Activated CD4-positive, alpha-beta T cell treated with anti-CD3 and anti-CD28 coated beads, Interleukin-2, amount 10 ng/mL, durations not matched to agents 7 days and 5 days (primary cell): ENCODE measurements at regions not wholly inside any gene's neighbourhood (a gene's known extent, or its start where the extent isn't known, plus 50 kb on each side); places are given as distances from the start of the nearest gene placed in this dataset.

ENCODE experiments used
- CTCF ChIA-PET: fragments of 350-600 bp; sonication (Branson Sonifier 250); formaldehyde crosslinking; loops from one replicate; lab custom pipeline; 2021; ENCODE audit warnings: antibody characterized with exemption; lab: Charles Lee
- POLR2A ChIA-PET: fragments of 350-600 bp; sonication (Branson Sonifier 250); formaldehyde crosslinking; loops from one replicate; lab custom pipeline; 2021; ENCODE audit warnings: antibody characterized with exemption; lab: Charles Lee
- DNase-seq: peaks from one replicate; pipeline ENCODE4 v3.0.0-alpha.2; 2020
- H3K27ac Mint-ChIP-seq: one replicate; pipeline ENCODE4 v1.8.0; 2021; ENCODE audit warnings: mild to moderate bottlenecking, moderate library complexity, mixed read lengths
- H3K27me3 Mint-ChIP-seq: one replicate; pipeline ENCODE4 v1.8.0; 2021; ENCODE audit warnings: mixed read lengths
- H3K36me3 Mint-ChIP-seq: one replicate; pipeline ENCODE4 v1.8.0; 2021; ENCODE audit warnings: low read depth, mixed read lengths
- H3K4me1 Mint-ChIP-seq: one replicate; pipeline ENCODE4 v1.8.0; 2021; ENCODE audit warnings: mixed read lengths
- H3K4me3 Mint-ChIP-seq: one replicate; pipeline ENCODE4 v1.8.0; 2021; ENCODE audit warnings: mild to moderate bottlenecking, moderate library complexity, mixed read lengths
- H3K9me3 Mint-ChIP-seq: one replicate; pipeline ENCODE4 v1.8.0; 2021; ENCODE audit warnings: mixed read lengths

GRCh38 chr16:77660311-77660710 is 62.0 kb upstream of the NUDT7 start:
- no peaks in the 10 kb centered on the region for H3K27me3 Mint-ChIP-seq
- no peak for DNase-seq
- H3K9me3 Mint-ChIP-seq = no peaks in the 10 kb centered on the region
- ChIA-PET POLR2A (no interaction called here), CTCF (interaction anchor here (0.6 kb wide), 1 partner anchor 14 kb away, joined by 3 read pairs; no protein-coding TSS in a partner anchor)
- H3K4me1 Mint-ChIP-seq = no peaks in the 10 kb centered on the region
- no peak overlapping the region for H3K4me3 Mint-ChIP-seq
- H3K27ac Mint-ChIP-seq = no peak overlapping the region
- H3K36me3 Mint-ChIP-seq = no peaks in the 10 kb centered on the region

DNA sequence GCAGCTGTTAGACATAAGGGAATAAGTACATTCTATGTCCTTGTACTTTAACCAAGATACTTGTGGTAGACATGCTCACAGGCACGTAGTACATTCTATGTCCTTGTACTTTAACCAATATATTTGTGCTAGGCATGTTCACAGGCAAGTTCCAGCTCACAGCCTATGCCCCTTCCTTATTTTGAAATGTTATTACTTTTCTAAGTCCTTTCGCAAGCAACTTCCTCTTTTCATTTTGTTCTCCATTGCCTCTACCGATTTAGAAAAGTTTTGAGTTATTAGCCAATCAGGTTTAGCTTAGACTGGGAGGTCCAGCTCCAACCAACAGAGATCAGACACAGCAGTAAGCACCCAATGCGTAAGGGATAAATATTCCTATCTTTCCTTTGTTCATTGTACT is 60.1 kb upstream of the NUDT7 start:
- Mint-ChIP-seq H3K4me1 (no peaks in the 10 kb centered on the region), H3K36me3 (no peaks in the 10 kb centered on the region), H3K27me3 (no peaks in the 10 kb centered on the region), H3K9me3 (no peaks in the 10 kb centered on the region), H3K27ac (no peak overlapping the region), H3K4me3 (no peak overlapping the region)
- DNase-seq = no peak
- ChIA-PET CTCF (no interaction called here), POLR2A (no interaction called here)

- ChIA-PET POLR2A (no interaction called here), CTCF (interaction anchor here (0.6 to 0.7 kb wide), 2 partner anchors 369 to 1691 kb away, joined by 3 to 4 read pairs; no protein-coding TSS in a partner anchor)
- Mint-ChIP-seq H3K9me3 (no peaks in the 10 kb centered on the region), H3K36me3 (no peaks in the 10 kb centered on the region), H3K4me3 (no peak overlapping the region), H3K4me1 (no peaks in the 10 kb centered on the region), H3K27ac (no peak overlapping the region), H3K27me3 (no peaks in the 10 kb centered on the region)
- DNase-seq = no peak
Measured at GRCh38 chr16:77663711-77664110, 58.6 kb upstream of the NUDT7 start.

DNA sequence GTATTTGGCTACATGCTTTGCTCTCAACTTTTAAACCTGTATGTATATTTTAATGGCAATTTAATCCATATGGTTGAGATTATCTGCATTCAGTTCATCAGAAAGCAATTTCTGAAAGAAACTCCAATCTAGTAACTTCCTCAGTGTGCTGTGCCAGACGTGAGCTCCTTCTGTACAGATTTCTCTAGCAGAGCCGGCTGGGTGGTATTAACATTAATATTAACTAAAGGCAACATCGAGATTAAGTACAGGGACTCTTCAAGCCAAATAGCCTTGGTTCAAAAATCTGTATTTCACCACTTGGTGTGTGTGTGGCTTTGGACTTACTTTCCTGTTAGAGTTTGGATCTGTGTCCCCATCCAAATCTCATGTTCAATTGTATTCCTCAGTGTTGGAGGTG is 55.5 kb upstream of the NUDT7 start:
- CTCF ChIA-PET = interaction anchor here (1.0 kb wide), 1 partner anchor 10 kb away, joined by 3 read pairs; no protein-coding TSS in a partner anchor
- no peak for DNase-seq
- no peak overlapping the region for H3K27ac Mint-ChIP-seq
- POLR2A ChIA-PET = no interaction called here
- no peaks in the 10 kb centered on the region for H3K4me1 Mint-ChIP-seq
- H3K4me3 Mint-ChIP-seq = no peak overlapping the region
- H3K9me3 Mint-ChIP-seq = no peaks in the 10 kb centered on the region
- H3K36me3 Mint-ChIP-seq = no peaks in the 10 kb centered on the region
- H3K27me3 Mint-ChIP-seq = peaks cover 2% of the 10 kb centered on the region

GRCh38 chr16:77668201-77668600 is 54.1 kb upstream of the NUDT7 start:
- no peak for DNase-seq
- Mint-ChIP-seq H3K4me1 (no peaks in the 10 kb centered on the region), H3K36me3 (no peaks in the 10 kb centered on the region), H3K27me3 (peaks cover 2% of the 10 kb centered on the region), H3K27ac (no peak overlapping the region), H3K9me3 (no peaks in the 10 kb centered on the region), H3K4me3 (no peak overlapping the region)
- ChIA-PET POLR2A (no interaction called here), CTCF (interaction anchor here (0.7 kb wide), 1 partner anchor 65 kb away, joined by 3 read pairs; no protein-coding TSS in a partner anchor)

DNA sequence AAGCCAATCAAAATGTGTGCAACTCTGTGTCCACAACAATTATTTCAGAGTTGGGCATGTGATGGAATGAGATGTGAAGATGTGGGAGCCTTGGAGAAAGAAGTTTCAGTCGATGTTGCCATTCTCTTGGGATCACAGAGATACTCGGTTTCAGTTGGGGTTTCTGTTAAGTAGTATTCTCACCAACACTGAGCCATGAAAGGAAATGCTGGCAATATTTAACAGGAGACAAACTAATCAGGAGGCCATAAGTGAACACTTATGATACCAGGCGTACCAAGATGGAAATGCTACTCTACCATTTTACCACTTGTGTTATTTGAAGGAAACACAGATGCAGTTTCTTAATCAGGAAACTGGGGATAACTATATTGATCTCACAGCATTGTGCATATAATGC is 53.3 kb upstream of the NUDT7 start:
- Mint-ChIP-seq H3K27ac (no peak overlapping the region), H3K27me3 (peaks cover 2% of the 10 kb centered on the region), H3K36me3 (no peaks in the 10 kb centered on the region), H3K9me3 (no peaks in the 10 kb centered on the region), H3K4me3 (no peak overlapping the region), H3K4me1 (no peaks in the 10 kb centered on the region)
- no peak for DNase-seq
- POLR2A ChIA-PET = no interaction called here
- CTCF ChIA-PET = no interaction called here
